Smooth muscle cell (in vitro differentiated cells): ENCODE measurements at regions not wholly inside any gene's neighbourhood (a gene's known extent, or its start where the extent isn't known, plus 50 kb on each side); places are given as distances from the start of the nearest gene placed in this dataset.

Source experiments
- DNase-seq: peaks from one replicate; lab custom pipeline; 2025; ENCODE audit not compliant: unreplicated experiment; lab: John Stamatoyannopoulos, UW
- H2AFZ ChIP-seq: fragments of 200-600 bp; sonication (generic); 2 replicates; pipeline ENCODE4 v1.6.0; 2016; ENCODE audit warnings: antibody characterized with exemption, low read depth, mild to moderate bottlenecking
- H3F3A ChIP-seq: fragments of 200-600 bp; sonication (generic); 2 replicates; pipeline ENCODE4 v1.6.0; 2017; ENCODE audit warnings: antibody characterized with exemption, low read depth
- H3K27ac ChIP-seq: fragments of 200-600 bp; sonication (generic); 2 replicates; pipeline ENCODE4 v1.5.1; 2016; ENCODE audit warnings: low read depth, mild to moderate bottlenecking
- H3K27me3 ChIP-seq: fragments of 200-600 bp; sonication (generic); 2 replicates; pipeline ENCODE4 v1.6.1; 2016; ENCODE audit warnings: low read depth, mild to moderate bottlenecking
- H3K36me3 ChIP-seq: fragments of 200-600 bp; sonication (generic); 2 replicates; pipeline ENCODE4 v1.5.1; 2016; ENCODE audit warnings: low read depth
- H3K4me1 ChIP-seq: fragments of 200-600 bp; sonication (generic); 2 replicates; pipeline ENCODE4 v1.5.1; 2016; ENCODE audit warnings: low read depth
- H3K4me2 ChIP-seq: fragments of 200-600 bp; sonication (generic); 2 replicates; pipeline ENCODE4 v1.6.0; 2016; ENCODE audit warnings: mild to moderate bottlenecking
- H3K4me3 ChIP-seq: fragments of 200-600 bp; sonication (generic); 2 replicates; pipeline ENCODE4 v1.5.1; 2016; ENCODE audit warnings: mild to moderate bottlenecking
- H3K79me2 ChIP-seq: fragments of 200-600 bp; sonication (generic); 2 replicates; pipeline ENCODE4 v1.6.0; 2016; ENCODE audit warnings: low read depth, mild to moderate bottlenecking
- H3K9ac ChIP-seq: fragments of 200-600 bp; sonication (generic); 2 replicates; pipeline ENCODE4 v1.6.0; 2016; ENCODE audit warnings: low read depth
- H3K9me3 ChIP-seq: fragments of 200-600 bp; sonication (generic); replicated peaks from 2 replicates; pipeline ENCODE4 v1.5.1; 2016; ENCODE audit warnings: low read depth
- H4K20me1 ChIP-seq: fragments of 200-600 bp; sonication (generic); 2 replicates; pipeline ENCODE4 v1.6.0; 2016; ENCODE audit warnings: low read depth
- WGBS: methylation state at CpG from one replicate; pipeline ENCODE4 v1.1.7; 2016; ENCODE audit warnings: low lambda C conversion rate; 5-methylcytosine and 5-hydroxymethylcytosine counted together
- TF ChIP-seq, protein P1 (sequence below): fragments of 200-600 bp; sonication (generic); IDR thresholded peaks from 2 replicates; pipeline ENCODE4 v1.5.1; 2017; ENCODE audit warnings: borderline replicate concordance, mild to moderate bottlenecking, antibody characterized with exemption; ENCODE audit not compliant: insufficient read depth, poor library complexity, severe bottlenecking

DNA sequence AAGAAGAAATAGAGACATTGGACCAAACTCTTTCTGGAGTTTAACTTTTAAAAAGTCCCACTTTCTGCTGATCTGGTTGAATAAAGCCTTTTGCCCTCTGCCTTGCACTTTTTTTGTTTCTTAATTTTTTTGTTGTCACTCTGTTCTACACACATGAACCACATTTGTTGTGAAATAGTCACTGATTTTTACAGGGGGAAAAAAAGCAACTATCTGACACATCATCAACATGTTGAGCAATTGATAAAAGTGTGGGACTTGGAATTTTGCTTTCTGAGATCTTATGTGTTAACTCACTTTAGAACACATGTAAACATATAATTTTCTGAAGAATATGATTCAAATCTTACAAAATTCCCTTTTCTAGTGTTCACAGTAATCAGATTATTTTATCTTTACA is 414.8 kb upstream of the FIGN start:
- no peak overlapping the region for H3K4me2 ChIP-seq
- H4K20me1 ChIP-seq, result no peaks in the 10 kb centered on the region
- no peaks in the 10 kb centered on the region for H3K36me3 ChIP-seq
- no peaks in the 10 kb centered on the region for H3F3A ChIP-seq
- H3K4me1 ChIP-seq, result no peaks in the 10 kb centered on the region
- no peak overlapping the region for H3K4me3 ChIP-seq
- H3K9ac ChIP-seq, result no peak overlapping the region
- H2AFZ ChIP-seq, result no peak overlapping the region
- TF ChIP-seq, protein P1, sequence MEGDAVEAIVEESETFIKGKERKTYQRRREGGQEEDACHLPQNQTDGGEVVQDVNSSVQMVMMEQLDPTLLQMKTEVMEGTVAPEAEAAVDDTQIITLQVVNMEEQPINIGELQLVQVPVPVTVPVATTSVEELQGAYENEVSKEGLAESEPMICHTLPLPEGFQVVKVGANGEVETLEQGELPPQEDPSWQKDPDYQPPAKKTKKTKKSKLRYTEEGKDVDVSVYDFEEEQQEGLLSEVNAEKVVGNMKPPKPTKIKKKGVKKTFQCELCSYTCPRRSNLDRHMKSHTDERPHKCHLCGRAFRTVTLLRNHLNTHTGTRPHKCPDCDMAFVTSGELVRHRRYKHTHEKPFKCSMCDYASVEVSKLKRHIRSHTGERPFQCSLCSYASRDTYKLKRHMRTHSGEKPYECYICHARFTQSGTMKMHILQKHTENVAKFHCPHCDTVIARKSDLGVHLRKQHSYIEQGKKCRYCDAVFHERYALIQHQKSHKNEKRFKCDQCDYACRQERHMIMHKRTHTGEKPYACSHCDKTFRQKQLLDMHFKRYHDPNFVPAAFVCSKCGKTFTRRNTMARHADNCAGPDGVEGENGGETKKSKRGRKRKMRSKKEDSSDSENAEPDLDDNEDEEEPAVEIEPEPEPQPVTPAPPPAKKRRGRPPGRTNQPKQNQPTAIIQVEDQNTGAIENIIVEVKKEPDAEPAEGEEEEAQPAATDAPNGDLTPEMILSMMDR, result no peak
- no peaks in the 10 kb centered on the region for H3K9me3 ChIP-seq
- no peaks in the 10 kb centered on the region for H3K27me3 ChIP-seq
- no peaks in the 10 kb centered on the region for H3K79me2 ChIP-seq
- no peak overlapping the region for H3K27ac ChIP-seq
- DNase-seq, result no peak

DNA sequence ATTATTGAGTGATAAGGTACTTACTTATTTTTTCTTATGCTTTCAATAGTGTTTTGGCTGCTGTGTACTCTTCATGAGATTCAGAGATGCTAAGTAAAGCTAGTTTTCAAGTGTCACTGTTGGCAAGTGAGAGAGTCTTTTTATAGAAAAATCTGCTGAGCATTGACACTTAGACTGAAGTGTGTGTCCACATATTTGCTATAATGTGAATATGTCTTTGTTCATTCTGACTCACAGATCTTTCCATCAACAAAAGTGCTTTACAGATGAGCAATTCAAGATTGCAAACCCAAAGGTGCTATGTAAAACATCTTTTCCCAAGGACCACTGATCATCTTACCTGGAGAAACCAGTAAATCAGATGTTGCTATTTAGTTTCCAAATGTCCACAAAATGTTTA is 410.6 kb upstream of the FIGN start:
- H3F3A ChIP-seq, result no peaks in the 10 kb centered on the region
- H3K79me2 ChIP-seq, result no peaks in the 10 kb centered on the region

DNA sequence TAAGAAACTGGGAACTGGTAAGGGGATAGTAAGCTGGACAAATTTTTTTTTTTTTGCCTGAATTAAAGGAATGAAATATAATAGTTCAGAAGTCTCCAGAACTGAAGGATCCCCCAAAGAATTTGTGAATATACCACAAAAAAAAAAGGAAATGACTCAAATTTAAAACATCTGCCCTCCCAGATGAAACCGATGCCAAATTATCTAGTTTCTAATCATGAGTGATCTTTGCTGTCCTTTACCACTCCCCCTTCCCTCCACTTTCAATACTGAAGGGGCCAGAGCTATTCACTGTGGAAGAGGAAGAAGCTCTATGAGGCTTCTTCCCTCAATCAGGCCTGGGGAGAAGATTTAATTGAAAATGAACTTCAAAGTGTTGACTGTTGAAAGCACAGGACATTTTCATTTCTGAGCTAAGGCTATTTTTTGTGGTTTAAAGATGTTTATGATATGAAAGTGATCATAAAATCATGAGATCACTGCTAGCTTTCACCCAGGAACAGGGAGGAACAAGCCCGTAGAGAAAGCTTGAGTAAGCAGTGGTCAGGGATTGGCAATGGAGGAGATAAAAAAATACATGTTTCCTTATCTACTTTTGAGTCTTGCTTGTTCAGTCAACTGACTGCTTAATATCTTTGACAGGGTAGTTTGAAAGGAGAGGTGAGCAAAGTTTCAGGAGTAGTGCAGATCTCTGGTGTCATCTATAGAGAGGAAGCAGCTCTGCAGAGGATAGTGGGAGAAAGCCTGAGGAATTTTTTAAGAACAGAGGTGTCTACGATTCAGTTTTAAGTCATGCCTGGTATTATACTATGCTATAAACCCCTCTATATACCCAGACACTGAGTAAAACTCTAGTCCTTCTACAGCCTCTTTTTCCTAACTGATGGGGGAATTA is 409.5 kb upstream of the FIGN start:
- H3K27ac ChIP-seq, result no peak overlapping the region
- no peaks in the 10 kb centered on the region for H3K79me2 ChIP-seq
- H3K4me1 ChIP-seq, result no peaks in the 10 kb centered on the region
- H3K36me3 ChIP-seq, result no peaks in the 10 kb centered on the region
- H3K27me3 ChIP-seq, result no peaks in the 10 kb centered on the region
- H3K9ac ChIP-seq, result no peak overlapping the region
- H2AFZ ChIP-seq, result no peak overlapping the region
- H3K9me3 ChIP-seq, result no peaks in the 10 kb centered on the region
- WGBS, result 64% methylated on average over 3 of the region's 3 CpGs
- H3K4me3 ChIP-seq, result no peak overlapping the region
- no peaks in the 10 kb centered on the region for H4K20me1 ChIP-seq
- no peaks in the 10 kb centered on the region for H3F3A ChIP-seq
- TF ChIP-seq, protein P1, result no peak
- H3K4me2 ChIP-seq, result no peak overlapping the region
- DNase-seq, result no peak

More for the DNA sequence above, 410.6 kb upstream of the FIGN start:
- H2AFZ ChIP-seq, result no peak overlapping the region
- H3K36me3 ChIP-seq, result no peaks in the 10 kb centered on the region
- no peaks in the 10 kb centered on the region for H3K27me3 ChIP-seq
- no peak overlapping the region for H3K4me3 ChIP-seq
- TF ChIP-seq, protein P1, result no peak
- no peaks in the 10 kb centered on the region for H4K20me1 ChIP-seq
- no peaks in the 10 kb centered on the region for H3K4me1 ChIP-seq
- H3K9ac ChIP-seq, result no peak overlapping the region
- H3K4me2 ChIP-seq, result no peak overlapping the region
- no peak for DNase-seq
- H3K9me3 ChIP-seq, result no peaks in the 10 kb centered on the region
- no peak overlapping the region for H3K27ac ChIP-seq

DNA sequence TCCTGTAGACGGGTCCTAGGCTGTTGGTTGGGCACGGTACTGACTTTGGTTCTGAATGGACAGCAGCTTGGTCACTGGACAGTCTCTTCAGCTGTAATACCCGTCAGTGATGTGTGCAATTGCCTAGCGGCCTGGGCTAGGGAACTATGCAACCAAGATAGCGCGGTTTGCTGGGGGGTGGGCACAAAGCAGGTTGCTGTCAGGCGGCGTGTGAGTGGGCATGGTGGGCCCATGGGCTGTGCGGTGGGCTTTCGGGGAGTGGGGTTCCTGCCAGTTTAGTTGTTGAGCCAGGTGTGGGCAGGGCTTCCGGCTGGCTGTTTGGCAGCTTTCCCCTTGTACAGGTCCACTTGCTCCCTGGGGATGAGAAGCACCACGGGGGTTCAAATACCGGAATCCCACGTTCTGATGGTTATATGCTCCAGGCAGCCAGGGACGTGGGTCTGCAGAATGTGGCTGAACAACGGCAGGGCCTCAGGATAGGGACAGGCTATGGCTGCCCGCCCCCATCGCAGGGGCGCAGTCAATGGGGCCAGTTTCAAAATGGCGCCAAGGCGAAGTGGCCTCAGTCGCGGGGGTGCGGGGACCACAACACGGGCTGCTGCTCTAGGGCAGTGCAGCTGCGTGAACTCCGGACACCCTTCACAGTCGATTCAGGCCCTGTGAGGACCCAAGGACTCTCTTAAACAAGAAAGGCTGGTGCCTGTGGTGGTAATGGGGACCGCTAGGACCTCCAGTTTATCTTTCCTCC is 407.5 kb upstream of the FIGN start:
- Histone ChIP-seq H3F3A (no peaks in the 10 kb centered on the region), H3K4me1 (no peaks in the 10 kb centered on the region), H3K36me3 (no peaks in the 10 kb centered on the region), H3K9me3 (no peaks in the 10 kb centered on the region), H3K9ac (no peak overlapping the region), H3K4me2 (no peak overlapping the region), H2AFZ (no peak overlapping the region), H3K27ac (no peak overlapping the region), H4K20me1 (no peaks in the 10 kb centered on the region), H3K79me2 (no peaks in the 10 kb centered on the region), H3K27me3 (no peaks in the 10 kb centered on the region), H3K4me3 (no peak overlapping the region)
- 95% methylated on average over 29 of the region's 29 CpGs for WGBS
- no peak for DNase-seq
- TF ChIP-seq, protein P1, result no peak
